MM.1S (cell line): ENCODE measurements at regions not wholly inside any gene's neighbourhood (a gene's known extent, or its start where the extent isn't known, plus 50 kb on each side); places are given as distances from the start of the nearest gene placed in this dataset.
A peak's percentile ranks its signal among the peaks of the same experiment; 100 is the strongest.
"Not testable (repeated sequence)": the region's sequence is repeated elsewhere in the genome, so short reads cannot be mapped to it uniquely, and the experiment has no call there.

ENCODE experiments used
- DNase-seq: peaks from one replicate; pipeline ENCODE4 v3.0.0-alpha.2; 2015
- H2AFZ ChIP-seq: fragments of 300-600 bp; sonication (generic); 2 replicates; pipeline ENCODE4 v1.6.0; 2016; ENCODE audit warnings: antibody characterized with exemption, low read length
- H3F3A ChIP-seq: fragments of 300-600 bp; sonication (generic); 2 replicates; pipeline ENCODE4 v1.6.1; 2016; ENCODE audit warnings: mild to moderate bottlenecking, antibody characterized with exemption, low read length, moderate library complexity, mixed read lengths; ENCODE audit not compliant: insufficient read depth
- H3K27ac ChIP-seq: fragments of 300-600 bp; sonication (generic); 2 replicates; pipeline ENCODE4 v1.5.1; 2016; ENCODE audit warnings: mild to moderate bottlenecking, low read length
- H3K27me3 ChIP-seq: fragments of 300-600 bp; sonication (generic); replicated peaks from 2 replicates; pipeline ENCODE4 v1.6.0; 2016; ENCODE audit warnings: low read length; ENCODE audit not compliant: insufficient read depth
- H3K36me3 ChIP-seq: fragments of 300-600 bp; sonication (generic); replicated peaks from 2 replicates; pipeline ENCODE4 v1.6.1; 2016; ENCODE audit warnings: mild to moderate bottlenecking, low read length, mixed read lengths; ENCODE audit not compliant: insufficient read depth
- H3K4me1 ChIP-seq: fragments of 300-600 bp; sonication (generic); 2 replicates; pipeline ENCODE4 v1.6.1; 2016; ENCODE audit warnings: low read length, mixed read lengths
- H3K4me2 ChIP-seq: fragments of 300-600 bp; sonication (generic); 2 replicates; pipeline ENCODE4 v1.6.0; 2016; ENCODE audit warnings: low read depth, low read length
- H3K4me3 ChIP-seq: fragments of 300-600 bp; sonication (generic); 2 replicates; pipeline ENCODE4 v1.5.1; 2016; ENCODE audit warnings: low read length, mixed read lengths
- H3K79me2 ChIP-seq: fragments of 300-600 bp; sonication (generic); 2 replicates; pipeline ENCODE4 v1.6.1; 2016; ENCODE audit warnings: mixed run types, low read length, mixed read lengths
- H3K9ac ChIP-seq: fragments of 300-600 bp; sonication (generic); 2 replicates; pipeline ENCODE4 v1.6.1; 2016; ENCODE audit warnings: low read length, mixed read lengths
- H3K9me2 ChIP-seq: fragments of 300-600 bp; sonication (generic); replicated peaks from 2 replicates; pipeline ENCODE4 v1.6.1; 2016; ENCODE audit warnings: mild to moderate bottlenecking, low read length, mixed read lengths; ENCODE audit not compliant: insufficient read depth
- H3K9me3 ChIP-seq: fragments of 300-600 bp; sonication (generic); replicated peaks from 2 replicates; pipeline ENCODE4 v1.6.1; 2016; ENCODE audit warnings: mild to moderate bottlenecking, low read length, mixed read lengths; ENCODE audit not compliant: insufficient read depth
- H4K20me1 ChIP-seq: fragments of 300-600 bp; sonication (generic); 2 replicates; pipeline ENCODE4 v1.6.1; 2016; ENCODE audit warnings: mild to moderate bottlenecking, low read length, moderate library complexity, mixed read lengths; ENCODE audit not compliant: insufficient read depth
- CTCF ChIP-seq: fragments of 300-600 bp; sonication (generic); IDR thresholded peaks from 2 replicates; pipeline ENCODE4 v1.5.1; 2016; ENCODE audit warnings: antibody characterized with exemption, low read length, mixed read lengths
- EZH2 ChIP-seq: fragments of 300-600 bp; sonication (generic); optimal IDR thresholded peaks from 2 replicates; pipeline ENCODE3; 2017; ENCODE audit warnings: low read depth, mild to moderate bottlenecking, antibody characterized with exemption, low read length, mixed read lengths
- EZH2phosphoT487 ChIP-seq: fragments of 300-600 bp; sonication (generic); IDR thresholded peaks from 2 replicates; pipeline ENCODE4 v1.6.1; 2018; ENCODE audit warnings: antibody characterized with exemption, low read length

- Histone ChIP-seq H4K20me1 (no peaks in the 10 kb centered on the region), H3K9me2 (no peaks in the 10 kb centered on the region), H3K79me2 (no peaks in the 10 kb centered on the region), H3K27me3 (no peaks in the 10 kb centered on the region), H3K4me2 (no peak overlapping the region), H3K9ac (no peak overlapping the region), H3F3A (no peaks in the 10 kb centered on the region), H3K27ac (no peak overlapping the region), H3K4me3 (no peak overlapping the region), H3K36me3 (no peaks in the 10 kb centered on the region), H3K4me1 (no peaks in the 10 kb centered on the region), H2AFZ (no peak overlapping the region), H3K9me3 (no peaks in the 10 kb centered on the region)
- DNase-seq: peak; percentile 6
- TF ChIP-seq CTCF (no peak), EZH2 (no peak), EZH2phosphoT487 (no peak)
Observed at GRCh38 chr9:63859475-63860215, 1425.4 kb downstream of the FOXD4L5 start.

- H3K9ac ChIP-seq: not testable (repeated sequence)
Observed at GRCh38 chr9:63859090-63859474, 1425.9 kb downstream of the FOXD4L5 start.

GRCh38 chr9:63853140-63853751 lies 1431.8 kb downstream of the FOXD4L5 start:
- H4K20me1 ChIP-seq, DNase-seq, H2AFZ ChIP-seq, H3F3A ChIP-seq, H3K4me2 ChIP-seq, H3K36me3 ChIP-seq, H3K9ac ChIP-seq, H3K27ac ChIP-seq, H3K4me1 ChIP-seq, H3K4me3 ChIP-seq, H3K79me2 ChIP-seq, H3K27me3 ChIP-seq, H3K9me3 ChIP-seq, H3K9me2 ChIP-seq: not testable (repeated sequence)

More at GRCh38 chr9:63859090-63859474, 1425.9 kb downstream of the FOXD4L5 start:
- not testable (repeated sequence) for DNase-seq, H4K20me1 ChIP-seq, H3K36me3 ChIP-seq, H3K4me2 ChIP-seq, H3K27me3 ChIP-seq, H3K27ac ChIP-seq, H3K9me3 ChIP-seq, H3K4me1 ChIP-seq, H3F3A ChIP-seq, H3K4me3 ChIP-seq, H3K79me2 ChIP-seq, H2AFZ ChIP-seq, H3K9me2 ChIP-seq

- H3K36me3 ChIP-seq, H3K4me2 ChIP-seq, DNase-seq, H3K9me2 ChIP-seq, H2AFZ ChIP-seq, H3K9me3 ChIP-seq, H3K4me3 ChIP-seq, H3F3A ChIP-seq, H3K9ac ChIP-seq, H3K4me1 ChIP-seq, H4K20me1 ChIP-seq, H3K79me2 ChIP-seq, H3K27ac ChIP-seq, H3K27me3 ChIP-seq: not testable (repeated sequence)
Observed at GRCh38 chr9:63824804-63825203, 1460.2 kb downstream of the FOXD4L5 start.

GRCh38 chr9:63823375-63824201 lies 1461.4 kb downstream of the FOXD4L5 start:
- H3K9me3 ChIP-seq, H3K9ac ChIP-seq, H3F3A ChIP-seq, H3K4me3 ChIP-seq, H3K36me3 ChIP-seq, H4K20me1 ChIP-seq, DNase-seq, H3K27ac ChIP-seq, H3K9me2 ChIP-seq, H3K27me3 ChIP-seq, H3K4me2 ChIP-seq, H3K79me2 ChIP-seq, H3K4me1 ChIP-seq, H2AFZ ChIP-seq: not testable (repeated sequence)

GRCh38 chr9:63822615-63823374 lies 1462.2 kb downstream of the FOXD4L5 start:
- DNase-seq, H3K9me3 ChIP-seq, H3F3A ChIP-seq, H3K4me3 ChIP-seq, H3K27me3 ChIP-seq, H3K27ac ChIP-seq, H4K20me1 ChIP-seq, H3K36me3 ChIP-seq, H3K79me2 ChIP-seq, H3K4me1 ChIP-seq, H2AFZ ChIP-seq, H3K9ac ChIP-seq, H3K4me2 ChIP-seq, H3K9me2 ChIP-seq: not testable (repeated sequence)
